Astrocyte (in vitro differentiated cells and primary cell): ENCODE measurements at regions not wholly inside any gene's neighbourhood (a gene's known extent, or its start where the extent isn't known, plus 50 kb on each side); places are given as distances from the start of the nearest gene placed in this dataset.

Source experiments
- DNase-seq: peaks from one replicate; pipeline ENCODE4 v3.0.0-alpha.2; 2010; ENCODE audit warnings: low read depth
- FAIRE-seq: peaks from 2 replicates; lab custom pipeline; 2011; peaks lifted over from hg19 to GRCh38; lab: Jason Lieb, UNC
- H2AFZ ChIP-seq: 2 replicates; pipeline ENCODE4 v1.6.0; 2012; ENCODE audit warnings: low read depth, low read length, inconsistent platforms
- H3K27ac ChIP-seq: 2 replicates; pipeline ENCODE4 v1.5.1; 2011; ENCODE audit warnings: low read depth, low read length, inconsistent platforms
- H3K27me3 ChIP-seq: 2 replicates; pipeline ENCODE4 v1.6.0; 2011; ENCODE audit warnings: low read length, inconsistent platforms; ENCODE audit not compliant: insufficient read depth
- H3K36me3 ChIP-seq: 2 replicates; pipeline ENCODE4 v1.5.1; 2011; ENCODE audit warnings: low read length, inconsistent platforms; ENCODE audit not compliant: insufficient read depth
- H3K4me1 ChIP-seq: 2 replicates; pipeline ENCODE4 v1.5.1; 2011; ENCODE audit warnings: low read length, inconsistent platforms; ENCODE audit not compliant: insufficient read depth
- H3K4me2 ChIP-seq: 2 replicates; pipeline ENCODE4 v1.6.0; 2012; ENCODE audit warnings: low read length, inconsistent platforms
- H3K4me3 ChIP-seq: 2 replicates; pipeline ENCODE4 v1.5.1; 2011; ENCODE audit warnings: low read depth, mild to moderate bottlenecking, low read length, inconsistent platforms; ENCODE audit not compliant: insufficient read depth
- H3K79me2 ChIP-seq: 2 replicates; pipeline ENCODE4 v1.6.0; 2012; ENCODE audit warnings: mild to moderate bottlenecking, low read length, inconsistent platforms; ENCODE audit not compliant: insufficient read depth
- H3K9ac ChIP-seq: 2 replicates; pipeline ENCODE4 v1.6.0; 2012; ENCODE audit warnings: mild to moderate bottlenecking, low read length, inconsistent platforms
- H3K9me3 ChIP-seq: 2 replicates; pipeline ENCODE4 v1.5.1; 2012; ENCODE audit warnings: low read depth, mild to moderate bottlenecking, low read length, inconsistent platforms; ENCODE audit not compliant: insufficient read depth
- H4K20me1 ChIP-seq: 2 replicates; pipeline ENCODE4 v1.6.0; 2012; ENCODE audit warnings: low read length, inconsistent platforms; ENCODE audit not compliant: insufficient read depth
- H3K27ac Mint-ChIP-seq: one replicate; pipeline ENCODE4 v1.8.0; 2021; ENCODE audit warnings: mild to moderate bottlenecking, mixed read lengths; ENCODE audit not compliant: unreplicated experiment
- H3K27me3 Mint-ChIP-seq: one replicate; pipeline ENCODE4 v1.8.0; 2021; ENCODE audit warnings: low read depth, mixed read lengths; ENCODE audit not compliant: unreplicated experiment
- H3K36me3 Mint-ChIP-seq: one replicate; pipeline ENCODE4 v1.8.0; 2021; ENCODE audit warnings: low read depth, mixed read lengths; ENCODE audit not compliant: unreplicated experiment
- H3K4me1 Mint-ChIP-seq: one replicate; pipeline ENCODE4 v1.8.0; 2021; ENCODE audit warnings: low read depth, mixed read lengths; ENCODE audit not compliant: unreplicated experiment
- H3K4me3 Mint-ChIP-seq: one replicate; pipeline ENCODE4 v1.8.0; 2021; ENCODE audit warnings: mild to moderate bottlenecking, moderate library complexity, mixed read lengths; ENCODE audit not compliant: unreplicated experiment
- H3K9me3 Mint-ChIP-seq: one replicate; pipeline ENCODE4 v1.8.0; 2021; ENCODE audit warnings: mild to moderate bottlenecking, mixed read lengths; ENCODE audit not compliant: unreplicated experiment
- CTCF ChIP-seq: IDR thresholded peaks from 2 replicates; pipeline ENCODE4 v1.5.1; 2011; ENCODE audit warnings: low read depth, mild to moderate bottlenecking, inconsistent platforms, low read length, moderate library complexity; ENCODE audit not compliant: insufficient read depth
- EZH2 ChIP-seq: IDR thresholded peaks from 2 replicates; pipeline ENCODE4 v1.6.1; 2012; ENCODE audit warnings: mild to moderate bottlenecking, low read length, inconsistent platforms; ENCODE audit not compliant: insufficient read depth

- H3K9me3 ChIP-seq, result no peaks in the 10 kb centered on the region
- no peak overlapping the region for H3K4me2 ChIP-seq
- H3K79me2 ChIP-seq, result no peaks in the 10 kb centered on the region
- no peak overlapping the region for H3K27ac Mint-ChIP-seq
- H3K4me3 Mint-ChIP-seq, result no peak overlapping the region
- no peak overlapping the region for H3K4me3 ChIP-seq
- H3K4me1 Mint-ChIP-seq, result no peaks in the 10 kb centered on the region
- H3K4me1 ChIP-seq, result no peaks in the 10 kb centered on the region
- H3K9ac ChIP-seq, result no peak overlapping the region
- H3K27me3 ChIP-seq, result no peaks in the 10 kb centered on the region
- no peak for DNase-seq
- H3K27ac ChIP-seq, result no peak overlapping the region
- no peaks in the 10 kb centered on the region for H4K20me1 ChIP-seq
- no peak for FAIRE-seq
- no peaks in the 10 kb centered on the region for H3K27me3 Mint-ChIP-seq
- H3K36me3 ChIP-seq, result no peaks in the 10 kb centered on the region
- no peaks in the 10 kb centered on the region for H3K36me3 Mint-ChIP-seq
- H3K9me3 Mint-ChIP-seq, result peaks cover 2% of the 10 kb centered on the region
- no peak overlapping the region for H2AFZ ChIP-seq
- no peak for TF ChIP-seq EZH2
- no peak for TF ChIP-seq CTCF
These were observed 96.8 kb downstream of the TMEM26 start for GRCh38 chr10:61356354-61356753.

- DNase-seq, result no peak
- H3K27ac ChIP-seq, result no peak overlapping the region
- Mint-ChIP-seq H3K4me1 (no peaks in the 10 kb centered on the region), H3K36me3 (no peaks in the 10 kb centered on the region), H3K27ac (no peak overlapping the region), H3K9me3 (peaks cover 2% of the 10 kb centered on the region), H3K4me3 (no peak overlapping the region), H3K27me3 (no peaks in the 10 kb centered on the region)
- H3K4me2 ChIP-seq, result no peak overlapping the region
- H3K9me3 ChIP-seq, result no peaks in the 10 kb centered on the region
- H4K20me1 ChIP-seq, result no peaks in the 10 kb centered on the region
- no peak overlapping the region for H2AFZ ChIP-seq
- no peak overlapping the region for H3K4me3 ChIP-seq
- H3K4me1 ChIP-seq, result no peaks in the 10 kb centered on the region
- H3K79me2 ChIP-seq, result no peaks in the 10 kb centered on the region
- H3K36me3 ChIP-seq, result no peaks in the 10 kb centered on the region
- TF ChIP-seq EZH2 (no peak), CTCF (no peak)
- H3K27me3 ChIP-seq, result no peaks in the 10 kb centered on the region
- no peak overlapping the region for H3K9ac ChIP-seq
- no peak for FAIRE-seq
These were observed 98.0 kb downstream of the TMEM26 start for GRCh38 chr10:61355211-61355610.

GRCh38 chr10:61354401-61354975 is 98.7 kb downstream of the TMEM26 start:
- H3K9me3 ChIP-seq, result no peaks in the 10 kb centered on the region
- H3K4me1 Mint-ChIP-seq, result no peaks in the 10 kb centered on the region
- no peaks in the 10 kb centered on the region for H3K27me3 ChIP-seq
- no peak overlapping the region for H2AFZ ChIP-seq
- H3K36me3 ChIP-seq, result no peaks in the 10 kb centered on the region
- no peaks in the 10 kb centered on the region for H4K20me1 ChIP-seq
- H3K79me2 ChIP-seq, result no peaks in the 10 kb centered on the region
- H3K4me3 Mint-ChIP-seq, result no peak overlapping the region
- H3K9ac ChIP-seq, result no peak overlapping the region
- DNase-seq (no peak), FAIRE-seq (no peak)
- H3K4me3 ChIP-seq, result no peak overlapping the region
- H3K27ac ChIP-seq, result no peak overlapping the region
- H3K4me1 ChIP-seq, result no peaks in the 10 kb centered on the region
- no peak overlapping the region for H3K4me2 ChIP-seq
- no peaks in the 10 kb centered on the region for H3K27me3 Mint-ChIP-seq
- no peaks in the 10 kb centered on the region for H3K36me3 Mint-ChIP-seq
- peaks cover 2% of the 10 kb centered on the region for H3K9me3 Mint-ChIP-seq
- H3K27ac Mint-ChIP-seq, result no peak overlapping the region
- TF ChIP-seq EZH2 (no peak), CTCF (no peak)
